IPS DF 6.9 (cell line): ENCODE measurements at regions not wholly inside any gene's neighbourhood (a gene's known extent, or its start where the extent isn't known, plus 50 kb on each side); places are given as distances from the start of the nearest gene placed in this dataset.

ENCODE experiments used
- DNase-seq: peaks from one replicate; pipeline ENCODE4 v3.0.0-alpha.2; 2013; ENCODE audit warnings: low read depth, low spot score
- H3K27ac ChIP-seq: one replicate; pipeline ENCODE4 v1.5.1; 2013; ENCODE audit warnings: low read length, control low read depth
- H3K27me3 ChIP-seq: 2 replicates; pipeline ENCODE4 v1.6.1; 2013; ENCODE audit warnings: mild to moderate bottlenecking, low read length; ENCODE audit not compliant: control insufficient read depth, insufficient read depth
- H3K36me3 ChIP-seq: 2 replicates; pipeline ENCODE4 v1.6.1; 2013; ENCODE audit warnings: low read length; ENCODE audit not compliant: control insufficient read depth, insufficient read depth
- H3K4me1 ChIP-seq: 2 replicates; pipeline ENCODE4 v1.6.1; 2013; ENCODE audit warnings: low read length; ENCODE audit not compliant: control insufficient read depth, insufficient read depth
- H3K4me3 ChIP-seq: 2 replicates; pipeline ENCODE4 v1.5.1; 2013; ENCODE audit warnings: mild to moderate bottlenecking, low read length
- H3K9me3 ChIP-seq: 2 replicates; pipeline ENCODE4 v1.6.1; 2013; ENCODE audit warnings: low read length, inconsistent platforms; ENCODE audit not compliant: control insufficient read depth, insufficient read depth
- WGBS: extraction: QIAGEN DNeasy Blood & Tissue Kit; methylation state at CpG from one replicate; pipeline ENCODE4 v1.1.7; 2013; ENCODE audit warnings: mixed read lengths, missing lambda C conversion rate; ENCODE audit not compliant: insufficient read length, insufficient coverage; 5-methylcytosine and 5-hydroxymethylcytosine counted together

DNA sequence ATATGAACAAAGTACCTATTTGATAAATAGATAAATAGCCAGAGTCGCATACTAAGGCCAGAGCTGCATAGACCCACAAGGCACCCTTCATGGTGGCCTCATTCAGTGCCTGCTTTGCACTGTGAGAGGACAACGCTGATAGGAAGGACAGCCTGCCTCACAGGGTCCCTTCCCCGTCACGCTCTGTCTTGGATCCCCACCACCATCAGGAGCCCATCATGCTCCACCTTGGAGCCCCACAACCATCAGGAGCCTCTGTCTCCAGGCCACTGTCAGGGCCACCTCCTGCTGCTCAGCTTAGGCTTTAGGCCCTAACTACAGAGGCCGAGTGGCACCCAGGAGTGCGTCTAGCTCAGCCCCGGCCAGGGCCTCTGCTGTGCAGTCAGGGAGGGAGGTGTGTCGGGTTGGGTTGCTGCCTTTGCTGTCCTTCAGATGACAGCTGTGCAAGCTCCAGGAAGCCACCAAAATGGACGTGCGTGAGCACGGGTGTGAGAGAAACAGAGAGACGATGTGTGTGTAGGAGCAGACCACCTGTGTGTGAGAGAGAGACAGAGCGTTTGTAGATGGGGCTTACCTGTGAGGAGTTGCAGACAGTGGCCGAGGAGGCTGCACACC, 516.9 kb downstream of the GLRX3 start:
- WGBS: no CpG with 5 or more reads among the region's 14 CpGs
- Histone ChIP-seq H3K4me3 (no peak overlapping the region), H3K36me3 (no peaks in the 10 kb centered on the region), H3K4me1 (no peaks in the 10 kb centered on the region), H3K27me3 (no peaks in the 10 kb centered on the region), H3K27ac (no peak overlapping the region), H3K9me3 (peaks cover 35% of the 10 kb centered on the region)
- DNase-seq: no peak

DNA sequence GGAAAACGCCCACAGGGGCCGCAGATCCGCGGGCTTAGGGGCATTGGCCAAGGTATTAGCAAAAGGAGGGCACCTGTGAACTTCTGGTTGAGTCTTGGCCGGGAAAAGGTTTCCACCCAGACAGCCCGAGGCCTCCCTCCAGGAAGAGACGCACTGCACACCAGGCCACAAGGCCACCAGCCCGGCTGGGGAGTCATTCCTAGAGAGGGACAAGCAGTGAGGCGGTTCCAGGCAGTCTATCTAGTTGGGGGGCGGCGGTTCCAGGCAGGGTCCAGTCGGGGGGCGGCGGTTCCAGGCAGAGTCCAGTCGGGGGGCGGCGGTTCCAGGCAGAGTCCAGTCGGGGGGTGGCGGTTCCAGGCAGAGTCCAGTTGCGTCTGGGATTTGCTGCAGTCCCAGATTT, 518.5 kb downstream of the GLRX3 start:
- peaks cover 35% of the 10 kb centered on the region for H3K9me3 ChIP-seq
- no peaks in the 10 kb centered on the region for H3K27me3 ChIP-seq
- H3K4me3 ChIP-seq: no peak overlapping the region
- no peaks in the 10 kb centered on the region for H3K4me1 ChIP-seq
- no peaks in the 10 kb centered on the region for H3K36me3 ChIP-seq
- no peak overlapping the region for H3K27ac ChIP-seq
- DNase-seq: no peak
- WGBS: no CpG with 5 or more reads among the region's 20 CpGs

DNA sequence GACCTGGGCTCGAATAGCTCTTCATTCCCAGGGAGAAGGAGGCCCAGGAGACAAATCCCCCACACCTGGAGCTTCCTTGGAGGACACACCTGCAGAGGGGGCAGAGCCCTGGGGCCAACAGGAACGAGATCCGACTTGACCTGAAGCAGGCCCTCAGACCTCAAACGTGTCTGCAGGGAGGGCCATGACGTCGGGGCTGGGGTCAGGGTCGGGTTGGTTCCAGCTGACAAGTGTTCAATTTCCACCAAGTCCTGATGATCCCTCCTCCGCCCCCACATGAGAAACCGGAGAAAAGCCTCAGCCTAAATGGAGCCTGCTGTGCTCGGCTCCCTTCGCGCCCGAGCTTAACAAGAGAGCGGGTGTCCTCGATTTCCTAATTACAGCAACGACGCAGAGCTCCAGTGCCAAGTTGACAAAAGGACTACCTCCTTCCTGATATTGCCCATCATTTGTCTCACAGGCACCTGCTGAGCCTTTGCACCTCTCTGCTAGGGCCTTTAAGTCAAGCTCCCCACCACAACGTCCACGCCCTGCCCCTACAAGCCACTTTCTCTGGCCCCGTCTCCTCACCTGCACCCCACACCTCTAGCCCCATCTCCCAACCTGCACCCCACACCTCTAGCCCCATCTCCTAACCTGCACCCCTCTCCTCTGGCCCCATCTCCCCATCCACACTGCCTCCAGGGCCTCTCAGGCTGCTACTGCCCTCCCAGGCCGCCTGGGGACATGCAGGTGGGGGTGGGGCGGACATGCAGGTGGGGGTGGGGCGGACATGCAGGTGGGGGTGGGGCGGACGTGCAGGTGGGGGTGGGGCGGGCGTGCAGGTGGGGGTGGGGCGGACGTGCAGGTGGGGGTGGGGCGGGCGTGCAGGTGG, 519.4 kb downstream of the GLRX3 start:
- no peaks in the 10 kb centered on the region for H3K4me1 ChIP-seq
- WGBS: no CpG with 5 or more reads among the region's 31 CpGs
- no peaks in the 10 kb centered on the region for H3K27me3 ChIP-seq
- H3K27ac ChIP-seq: no peak overlapping the region
- no peak for DNase-seq
- no peaks in the 10 kb centered on the region for H3K36me3 ChIP-seq
- H3K4me3 ChIP-seq: no peak overlapping the region
- peaks cover 37% of the 10 kb centered on the region for H3K9me3 ChIP-seq

GRCh38 chr10:130656187-130656575, 520.0 kb downstream of the GLRX3 start:
- no peak overlapping the region for H3K4me3 ChIP-seq
- no peak for DNase-seq
- no peaks in the 10 kb centered on the region for H3K36me3 ChIP-seq
- no peak overlapping the region for H3K27ac ChIP-seq
- WGBS: no CpG with 5 or more reads among the region's 14 CpGs
- peaks cover 37% of the 10 kb centered on the region for H3K9me3 ChIP-seq
- H3K4me1 ChIP-seq: no peaks in the 10 kb centered on the region
- no peaks in the 10 kb centered on the region for H3K27me3 ChIP-seq

DNA sequence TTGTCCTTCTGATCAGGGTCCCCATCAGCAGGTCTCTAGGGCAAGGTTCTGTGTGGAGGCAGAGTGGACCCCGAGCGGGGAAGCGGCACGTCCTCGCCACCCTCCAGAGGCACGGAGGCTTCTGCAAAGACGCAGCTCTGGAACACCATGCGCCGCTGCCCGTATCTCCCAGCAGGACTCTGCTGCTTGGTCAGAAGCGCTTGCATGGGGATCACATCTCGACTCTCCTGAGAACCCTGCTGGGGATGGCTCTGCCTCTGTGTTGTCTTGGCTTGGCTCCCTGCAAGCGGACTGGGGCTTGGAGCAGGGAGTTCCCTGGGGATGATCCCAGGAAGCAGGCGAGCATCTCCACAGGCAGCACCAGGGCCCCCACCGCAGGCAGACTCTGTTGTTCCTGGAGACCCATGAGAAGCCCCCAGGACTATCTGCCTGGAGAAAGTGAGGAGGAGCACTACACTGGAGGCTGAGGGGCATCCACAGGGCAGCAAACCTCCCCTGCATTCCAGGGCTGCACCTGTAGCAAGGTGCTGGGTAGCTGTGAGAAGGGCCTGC, 520.5 kb downstream of the GLRX3 start:
- H3K36me3 ChIP-seq: no peaks in the 10 kb centered on the region
- no peak overlapping the region for H3K27ac ChIP-seq
- no peaks in the 10 kb centered on the region for H3K27me3 ChIP-seq
- DNase-seq: no peak
- H3K9me3 ChIP-seq: peaks cover 40% of the 10 kb centered on the region
- no CpG with 5 or more reads among the region's 15 CpGs for WGBS
- no peak overlapping the region for H3K4me3 ChIP-seq
- H3K4me1 ChIP-seq: no peaks in the 10 kb centered on the region

- Histone ChIP-seq H3K4me1 (no peaks in the 10 kb centered on the region), H3K4me3 (no peak overlapping the region; the same call in 1 of the 2 replicates), H3K9me3 (peaks cover 38% of the 10 kb centered on the region), H3K36me3 (no peaks in the 10 kb centered on the region), H3K27me3 (no peaks in the 10 kb centered on the region), H3K27ac (no peak overlapping the region)
- no peak for DNase-seq
- no CpG with 5 or more reads among the region's 9 CpGs for WGBS
Observed at GRCh38 chr10:130658687-130659290, 522.6 kb downstream of the GLRX3 start.

GRCh38 chr10:130659528-130659927, 523.3 kb downstream of the GLRX3 start:
- Histone ChIP-seq H3K4me1 (no peaks in the 10 kb centered on the region), H3K9me3 (peaks cover 39% of the 10 kb centered on the region), H3K27ac (no peak overlapping the region), H3K27me3 (no peaks in the 10 kb centered on the region), H3K36me3 (no peaks in the 10 kb centered on the region), H3K4me3 (no peak overlapping the region)
- DNase-seq: no peak
- WGBS: no CpG with 5 or more reads among the region's 10 CpGs

GRCh38 chr10:130660266-130660665, 524.1 kb downstream of the GLRX3 start:
- WGBS: no CpG with 5 or more reads among the region's 3 CpGs
- no peak for DNase-seq
- Histone ChIP-seq H3K4me3 (no peak overlapping the region), H3K27me3 (no peaks in the 10 kb centered on the region), H3K9me3 (peaks cover 38% of the 10 kb centered on the region), H3K4me1 (no peaks in the 10 kb centered on the region), H3K36me3 (no peaks in the 10 kb centered on the region), H3K27ac (no peak overlapping the region)

DNA sequence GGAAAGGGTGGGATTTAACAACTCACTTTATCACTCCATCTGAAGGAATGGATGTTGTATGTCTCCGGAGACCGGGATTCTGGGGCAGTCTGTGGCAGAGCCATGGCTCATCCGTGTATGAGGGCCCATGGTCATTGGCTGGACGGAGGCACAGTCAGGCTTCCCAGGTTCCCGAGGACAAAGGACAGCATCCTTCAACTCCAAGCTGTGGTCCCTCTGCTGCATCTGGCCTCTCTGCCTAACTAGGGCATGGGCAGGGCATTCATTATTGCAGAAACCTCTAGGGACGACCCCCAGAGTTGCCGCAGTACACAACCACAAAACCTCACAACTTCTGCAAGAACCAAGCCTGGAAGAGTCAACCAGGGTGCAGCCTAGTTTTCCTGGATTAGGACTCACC, 525.2 kb downstream of the GLRX3 start:
- Histone ChIP-seq H3K27ac (no peak overlapping the region), H3K27me3 (no peaks in the 10 kb centered on the region), H3K9me3 (peaks cover 34% of the 10 kb centered on the region), H3K4me3 (no peak overlapping the region), H3K36me3 (no peaks in the 10 kb centered on the region), H3K4me1 (no peaks in the 10 kb centered on the region)
- no peak for DNase-seq
- WGBS: no CpG with 5 or more reads among the region's 7 CpGs

- no CpG with 5 or more reads among the region's 13 CpGs for WGBS
- Histone ChIP-seq H3K9me3 (peaks cover 28% of the 10 kb centered on the region), H3K4me1 (no peaks in the 10 kb centered on the region), H3K36me3 (no peaks in the 10 kb centered on the region), H3K4me3 (no peak overlapping the region), H3K27ac (no peak overlapping the region), H3K27me3 (no peaks in the 10 kb centered on the region)
- DNase-seq: no peak
Observed at GRCh38 chr10:130662775-130663174, 526.6 kb downstream of the GLRX3 start.
